Amygdala (tissue), 56 donors: ENCODE measurements at regions not wholly inside any gene's neighbourhood (a gene's known extent, or its start where the extent isn't known, plus 50 kb on each side); places are given as distances from the start of the nearest gene placed in this dataset.

Source experiments
- DNase-seq, 56 donors: peaks; one replicate each; lab custom pipeline; 2025; lab: John Stamatoyannopoulos, UW

- DNase-seq, result no peak
Measured at GRCh38 chr4:11636031-11636430, 207.3 kb upstream of the HS3ST1 start.

DNA sequence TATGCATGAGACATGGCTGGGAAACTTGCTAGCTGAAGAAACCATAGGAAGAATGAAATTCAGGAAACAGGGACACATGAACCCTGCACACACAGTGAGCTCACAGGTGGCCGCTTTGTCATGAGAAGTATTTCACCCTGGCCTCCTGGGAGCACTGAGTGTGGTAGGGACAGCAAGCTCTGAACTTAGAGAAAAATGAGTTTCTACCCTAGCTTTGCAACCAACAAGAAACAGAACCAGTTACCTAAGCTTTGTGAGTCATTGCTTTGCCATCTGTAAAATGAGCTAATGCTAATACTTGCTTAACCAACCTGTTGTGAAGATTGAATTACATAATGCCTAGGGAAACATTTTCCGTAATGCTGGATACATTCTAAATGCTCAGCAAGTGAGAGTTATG is 206.6 kb upstream of the HS3ST1 start:
- DNase-seq, result no peak

DNA sequence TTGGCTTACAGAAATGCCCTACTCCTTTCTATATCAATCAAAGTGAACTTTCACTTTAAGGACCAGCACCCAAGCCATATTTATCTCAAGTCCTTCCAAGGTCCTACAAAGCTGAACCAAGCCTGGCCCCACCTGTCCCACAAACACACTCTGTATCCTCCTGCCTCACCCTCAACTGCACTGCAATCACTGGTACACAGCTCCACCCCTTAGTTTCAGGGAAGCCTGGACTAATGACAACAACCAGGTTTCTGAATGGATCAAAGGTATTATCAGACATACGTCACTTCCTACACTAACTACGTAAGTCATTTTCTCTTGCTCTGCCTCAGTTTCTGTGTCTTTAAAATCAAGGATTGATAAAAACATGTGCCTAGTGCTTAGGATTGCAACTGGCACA is 205.6 kb upstream of the HS3ST1 start:
- DNase-seq, result no peak

GRCh38 chr4:11633430-11633829 is 204.7 kb upstream of the HS3ST1 start:
- no peak for DNase-seq

DNA sequence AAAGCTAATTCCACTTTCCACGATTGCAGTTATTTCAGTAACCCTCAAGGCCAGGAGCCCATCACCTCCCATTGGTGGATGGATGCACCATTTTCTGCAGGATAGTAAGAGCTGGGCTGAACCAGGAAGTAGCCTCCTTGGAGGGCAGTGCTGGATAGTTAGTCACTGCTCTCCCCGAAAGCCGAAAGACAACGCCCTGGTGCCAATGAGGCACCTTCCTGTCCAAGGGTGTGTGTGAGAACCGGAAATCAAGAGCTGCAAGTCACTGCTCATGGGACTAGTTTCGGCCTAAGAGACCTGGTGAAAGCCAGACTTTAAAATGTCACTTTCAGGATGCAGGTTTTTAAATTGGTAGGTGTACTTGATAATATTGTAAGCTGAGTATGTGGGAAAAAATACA is 203.8 kb upstream of the HS3ST1 start:
- no peak for DNase-seq

- DNase-seq, result no peak
Measured at GRCh38 chr4:11632025-11632424, 203.3 kb upstream of the HS3ST1 start.

DNA sequence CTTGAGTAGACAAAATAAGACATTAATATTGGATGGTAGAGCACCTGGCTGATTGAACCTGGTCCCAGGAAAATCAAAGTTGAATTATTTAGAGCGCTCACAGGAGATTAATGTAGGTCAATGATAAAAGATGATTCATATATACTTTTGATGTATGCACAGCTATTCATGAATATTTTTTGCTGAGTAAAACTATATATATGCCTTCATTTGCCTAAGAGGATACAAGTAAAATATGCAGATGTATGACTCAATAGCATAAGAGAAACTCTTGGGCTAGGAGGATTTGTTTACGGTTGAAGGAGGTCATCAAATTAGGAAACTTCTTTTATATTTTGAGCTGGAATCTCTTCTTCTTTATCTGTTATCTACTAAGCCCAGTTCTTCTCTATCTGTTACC is 202.7 kb upstream of the HS3ST1 start:
- no peak for DNase-seq

DNA sequence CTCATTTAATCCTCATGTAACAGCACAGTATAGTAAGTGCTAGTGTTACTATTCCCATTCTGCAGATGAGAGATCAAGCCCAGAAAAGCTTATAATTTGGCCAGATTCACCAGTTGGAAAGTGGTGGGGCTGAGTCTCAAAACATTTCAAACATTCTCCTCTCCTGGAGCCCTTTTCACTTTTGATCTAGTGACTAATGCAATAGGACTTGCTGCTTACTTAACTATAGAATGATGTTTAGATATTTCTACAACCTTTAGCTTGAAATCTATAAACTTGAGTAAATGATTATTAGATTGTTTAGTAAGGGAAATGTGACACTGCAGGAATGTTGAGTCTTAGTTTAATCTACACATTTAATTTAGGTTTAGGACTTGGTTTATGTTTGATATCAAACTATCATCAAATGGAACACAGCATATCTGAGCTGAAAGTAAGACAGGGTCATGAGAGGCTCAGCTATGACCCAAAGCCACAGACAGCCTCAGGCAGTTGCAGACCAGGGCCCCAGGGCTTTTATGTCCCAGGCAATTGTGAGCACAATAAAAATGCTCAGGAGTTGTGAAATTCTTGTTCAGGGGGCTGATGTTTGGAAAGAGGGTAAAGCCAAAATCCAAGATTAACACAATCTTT is 199.5 kb upstream of the HS3ST1 start:
- no peak for DNase-seq

GRCh38 chr4:11626066-11626465 is 197.4 kb upstream of the HS3ST1 start:
- no peak for DNase-seq

GRCh38 chr4:11625211-11625610 is 196.5 kb upstream of the HS3ST1 start:
- DNase-seq, result no peak

GRCh38 chr4:11624370-11624769 is 195.7 kb upstream of the HS3ST1 start:
- DNase-seq, result no peak

- peak in 9 of 56 donors; percentile 1 to 29 (median 6) for DNase-seq
Measured at GRCh38 chr4:11623726-11624037, 195.0 kb upstream of the HS3ST1 start.

GRCh38 chr4:11622961-11623725 is 194.4 kb upstream of the HS3ST1 start:
- no peak for DNase-seq

- DNase-seq, result no peak
Measured at GRCh38 chr4:11620861-11621260, 192.2 kb upstream of the HS3ST1 start.

GRCh38 chr4:11618666-11619282 is 190.1 kb upstream of the HS3ST1 start:
- no peak for DNase-seq

GRCh38 chr4:11616856-11617255 is 188.2 kb upstream of the HS3ST1 start:
- no peak for DNase-seq

GRCh38 chr4:11615601-11616000 is 186.9 kb upstream of the HS3ST1 start:
- DNase-seq, result peak in 8 of 56 donors; percentile 1 to 37 (median 10)

GRCh38 chr4:11614426-11614825 is 185.7 kb upstream of the HS3ST1 start:
- no peak for DNase-seq

GRCh38 chr4:11611868-11612267 is 183.2 kb upstream of the HS3ST1 start:
- no peak for DNase-seq

- DNase-seq, result no peak
Measured at GRCh38 chr4:11609751-11610150, 181.1 kb upstream of the HS3ST1 start.

DNA sequence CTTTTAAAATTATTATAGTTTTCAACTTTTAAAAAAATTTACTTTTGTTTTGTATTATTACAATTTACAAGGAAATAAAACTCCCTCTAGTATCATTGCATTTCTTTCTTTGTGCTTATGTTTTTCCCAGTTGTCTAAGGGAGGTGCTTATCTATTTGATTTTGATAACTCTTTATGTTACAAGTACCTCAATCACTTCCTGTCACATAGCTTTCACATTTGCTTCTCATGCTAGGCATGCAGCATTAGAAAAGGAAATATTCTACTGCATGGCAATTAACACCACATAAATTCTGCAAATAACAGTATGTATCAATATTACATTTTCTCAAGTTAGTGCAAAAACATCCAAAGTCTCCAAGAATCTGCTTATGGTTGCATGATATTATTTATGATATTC is 180.3 kb upstream of the HS3ST1 start:
- no peak for DNase-seq

- no peak for DNase-seq
Measured at GRCh38 chr4:11606078-11606477, 177.4 kb upstream of the HS3ST1 start.
